Keratinocyte (primary cell): ENCODE measurements at regions not wholly inside any gene's neighbourhood (a gene's known extent, or its start where the extent isn't known, plus 50 kb on each side); places are given as distances from the start of the nearest gene placed in this dataset.

ENCODE experiments used
- DNase-seq: peaks from one replicate; pipeline ENCODE4 v3.0.0-alpha.2; 2011; ENCODE audit warnings: low read depth, missing footprints, low spot score
- FAIRE-seq: peaks from 2 replicates; lab custom pipeline; 2011; peaks lifted over from hg19 to GRCh38; lab: Jason Lieb, UNC
- H2AFZ ChIP-seq: 2 replicates; pipeline ENCODE4 v1.6.0; 2012; ENCODE audit warnings: low read length, control low read depth, inconsistent platforms; ENCODE audit not compliant: control insufficient read depth
- H3K27ac ChIP-seq: 2 replicates; pipeline ENCODE4 v1.5.1; 2011; ENCODE audit warnings: low read length; ENCODE audit not compliant: control insufficient read depth, insufficient read depth
- H3K27me3 ChIP-seq: 3 replicates; pipeline ENCODE4 v1.6.0; 2011; ENCODE audit warnings: low read length; ENCODE audit not compliant: control insufficient read depth, insufficient read depth; ENCODE audit errors: extremely low read depth
- H3K36me3 ChIP-seq, 2 experiments: 2 replicates in 1 of 2; 3 replicates in 1 of 2; pipeline ENCODE4 v1.5.1; 2011; ENCODE audit warnings: low read length in 2 of 2, mild to moderate bottlenecking in 1 of 2; ENCODE audit not compliant: control insufficient read depth in 2 of 2, insufficient read depth in 2 of 2; ENCODE audit errors: extremely low read depth in 1 of 2
- H3K4me1 ChIP-seq: 3 replicates; pipeline ENCODE4 v1.5.1; 2011; ENCODE audit warnings: low read length; ENCODE audit not compliant: control insufficient read depth, insufficient read depth; ENCODE audit errors: extremely low read depth
- H3K4me2 ChIP-seq: 3 replicates; pipeline ENCODE4 v1.6.0; 2011; ENCODE audit warnings: low read depth, low read length; ENCODE audit not compliant: control insufficient read depth, insufficient read depth; ENCODE audit errors: extremely low read depth
- H3K4me3 ChIP-seq, 3 experiments: fragments of 200-600 bp in 1 of 3; sonication (generic) in 1 of 3; 2 replicates in 2 of 3; 3 replicates in 1 of 3; pipeline ENCODE4 v1.5.1; 2011 to 2016; ENCODE audit warnings: low read length in 3 of 3, mild to moderate bottlenecking in 3 of 3, control low read depth in 2 of 3, inconsistent platforms in 1 of 3, low read depth in 1 of 3, mixed read lengths in 1 of 3, mixed run types in 1 of 3, moderate library complexity in 1 of 3; ENCODE audit not compliant: control insufficient read depth in 2 of 3, insufficient read depth in 2 of 3; ENCODE audit errors: extremely low read depth in 1 of 3
- H3K79me2 ChIP-seq: 2 replicates; pipeline ENCODE4 v1.6.0; 2012; ENCODE audit warnings: low read length; ENCODE audit not compliant: control insufficient read depth, insufficient read depth
- H3K9ac ChIP-seq: 3 replicates; pipeline ENCODE4 v1.6.0; 2011; ENCODE audit warnings: low read length; ENCODE audit not compliant: control insufficient read depth, insufficient read depth; ENCODE audit errors: extremely low read depth
- H3K9me1 ChIP-seq: 3 replicates; pipeline ENCODE4 v1.6.0; 2011; ENCODE audit warnings: low read length; ENCODE audit not compliant: control insufficient read depth, insufficient read depth; ENCODE audit errors: extremely low read depth
- H3K9me3 ChIP-seq: 2 replicates; pipeline ENCODE4 v1.5.1; 2012; ENCODE audit warnings: low read depth, low read length; ENCODE audit not compliant: control insufficient read depth
- H4K20me1 ChIP-seq: 3 replicates; pipeline ENCODE4 v1.6.0; 2011; ENCODE audit warnings: low read length; ENCODE audit not compliant: control insufficient read depth, insufficient read depth; ENCODE audit errors: extremely low read depth
- CTCF ChIP-seq, 3 experiments: IDR thresholded peaks in 1 of 3; conservative IDR thresholded peaks in 1 of 3; optimal IDR thresholded peaks in 1 of 3; 2 replicates in 2 of 3; 3 replicates in 1 of 3; pipeline versions ENCODE3 to v1.5.1; 2011; ENCODE audit warnings: low read length in 3 of 3, mild to moderate bottlenecking in 3 of 3, moderate library complexity in 2 of 3, control low read depth in 1 of 3, inconsistent platforms in 1 of 3; ENCODE audit not compliant: insufficient read depth in 2 of 3; ENCODE audit errors: extremely low read depth in 1 of 3
- EZH2 ChIP-seq: IDR thresholded peaks from one replicate; pipeline ENCODE4 v1.6.1; 2012; ENCODE audit warnings: inconsistent platforms, mild to moderate bottlenecking, low read length, moderate library complexity
- dilution Hi-C: fragments of 300-500 bp; cut with MboI; formaldehyde crosslinking; loops from one replicate; pipeline ENCODE4 v1.7.0; 2020; ENCODE audit warnings: low sequenced_read_pairs; ENCODE audit not compliant: extremely low pct_ligation_motif_present

- dilution Hi-C loops, result no loop called here
- no peak for TF ChIP-seq EZH2
- H3K9me1 ChIP-seq, result no peaks in the 10 kb centered on the region
- no peak overlapping the region for H3K4me3 ChIP-seq
- FAIRE-seq, result no peak
- no peaks in the 10 kb centered on the region for H3K9me3 ChIP-seq
- H2AFZ ChIP-seq, result no peak overlapping the region
- H3K36me3 ChIP-seq, result no peaks in the 10 kb centered on the region
- no peaks in the 10 kb centered on the region for H4K20me1 ChIP-seq
- no peak overlapping the region for H3K4me2 ChIP-seq
- H3K27me3 ChIP-seq, result peaks cover 6% of the 10 kb centered on the region
- H3K4me1 ChIP-seq, result no peaks in the 10 kb centered on the region
- no peak overlapping the region for H3K27ac ChIP-seq
- no peaks in the 10 kb centered on the region for H3K79me2 ChIP-seq
- H3K9ac ChIP-seq, result no peak overlapping the region
- DNase-seq, result no peak
Observed at GRCh38 chr17:27958708-27959381, 65.7 kb upstream of the LYRM9 start.

- Histone ChIP-seq H3K9me3 (no peaks in the 10 kb centered on the region), H3K27ac (no peak overlapping the region), H3K79me2 (no peaks in the 10 kb centered on the region), H2AFZ (no peak overlapping the region), H3K9me1 (no peaks in the 10 kb centered on the region), H4K20me1 (no peaks in the 10 kb centered on the region), H3K4me1 (no peaks in the 10 kb centered on the region), H3K9ac (no peak overlapping the region), H3K36me3 (no peaks in the 10 kb centered on the region), H3K4me2 (no peak overlapping the region), H3K27me3 (peaks cover 4% of the 10 kb centered on the region), H3K4me3 (no peak overlapping the region)
- FAIRE-seq, result no peak
- TF ChIP-seq EZH2 (no peak), CTCF (optimal IDR thresholded peaks at IDR 0.05 in 1 of 3, IDR thresholded peaks at IDR 0.05 in 1 of 3, conservative IDR thresholded peaks at IDR 0.05 in 1 of 3; ENCODE audit: extremely low read depth in 1 of 3, insufficient read depth in 2 of 3, low read length in 3 of 3) (no peak)
- no peak for DNase-seq
- dilution Hi-C loops, result no loop called here
Observed at GRCh38 chr17:27959382-27959709, 66.2 kb upstream of the LYRM9 start.
